Stimulated activated CD8-positive, alpha-beta memory T cell treated with anti-CD3 and anti-CD28 coated beads, Interleukin-15, amount 100 ng/mL, for 48 hours (primary cell): ENCODE measurements at regions not wholly inside any gene's neighbourhood (a gene's known extent, or its start where the extent isn't known, plus 50 kb on each side); places are given as distances from the start of the nearest gene placed in this dataset.

ENCODE experiments used
- DNase-seq, 2 donors: peaks; one replicate each; pipeline ENCODE4 v3.0.0-alpha.2; 2020; ENCODE audit warnings: low read depth in 2 of 2

- no peak for DNase-seq
These were observed 1423.8 kb downstream of the TBC1D22A start for GRCh38 chr22:48186146-48186790.

GRCh38 chr22:48185071-48186055 lies 1422.9 kb downstream of the TBC1D22A start:
- DNase-seq, result no peak

GRCh38 chr22:48182846-48183805 lies 1420.7 kb downstream of the TBC1D22A start:
- no peak for DNase-seq

GRCh38 chr22:48182031-48182430 lies 1419.6 kb downstream of the TBC1D22A start:
- DNase-seq, result no peak

GRCh38 chr22:48181263-48181955 lies 1419.0 kb downstream of the TBC1D22A start:
- no peak for DNase-seq

- no peak for DNase-seq
These were observed 1418.2 kb downstream of the TBC1D22A start for GRCh38 chr22:48180631-48181030.

GRCh38 chr22:48179571-48180546 lies 1417.4 kb downstream of the TBC1D22A start:
- DNase-seq, result no peak

GRCh38 chr22:48178536-48178935 lies 1416.1 kb downstream of the TBC1D22A start:
- DNase-seq, result no peak

- DNase-seq, result no peak
These were observed 1415.2 kb downstream of the TBC1D22A start for GRCh38 chr22:48177631-48178030.

GRCh38 chr22:48175721-48176120 lies 1413.3 kb downstream of the TBC1D22A start:
- no peak for DNase-seq

GRCh38 chr22:48173773-48174160 lies 1411.3 kb downstream of the TBC1D22A start:
- no peak for DNase-seq

GRCh38 chr22:48173061-48173772 lies 1410.8 kb downstream of the TBC1D22A start:
- no peak for DNase-seq

- no peak for DNase-seq
These were observed 1408.8 kb downstream of the TBC1D22A start for GRCh38 chr22:48171271-48171691.

- no peak for DNase-seq
These were observed 1406.8 kb downstream of the TBC1D22A start for GRCh38 chr22:48169227-48169626.

- no peak for DNase-seq
These were observed 1404.8 kb downstream of the TBC1D22A start for GRCh38 chr22:48167238-48167637.

GRCh38 chr22:48161298-48161697 lies 1398.8 kb downstream of the TBC1D22A start:
- no peak for DNase-seq

GRCh38 chr22:48157676-48158075 lies 1395.2 kb downstream of the TBC1D22A start:
- DNase-seq, result no peak

GRCh38 chr22:48156603-48157355 lies 1394.3 kb downstream of the TBC1D22A start:
- no peak for DNase-seq

- DNase-seq, result no peak
These were observed 1393.0 kb downstream of the TBC1D22A start for GRCh38 chr22:48155446-48155845.
